Loucy (cell line): ENCODE measurements at regions not wholly inside any gene's neighbourhood (a gene's known extent, or its start where the extent isn't known, plus 50 kb on each side); places are given as distances from the start of the nearest gene placed in this dataset.

Experiments used
- EZH2phosphoT487 ChIP-seq: fragments of 200-600 bp; IDR thresholded peaks from 2 replicates; pipeline ENCODE4 v1.6.1; 2018; ENCODE audit warnings: antibody characterized with exemption, mild to moderate bottlenecking, moderate library complexity, borderline replicate concordance
- TF ChIP-seq, protein P1 (sequence below): fragments of 200-600 bp; sonication (generic); conservative IDR thresholded peaks from 2 replicates; pipeline ENCODE4 v1.5.1; 2014; ENCODE audit warnings: mild to moderate bottlenecking, antibody characterized with exemption, low read length

DNA sequence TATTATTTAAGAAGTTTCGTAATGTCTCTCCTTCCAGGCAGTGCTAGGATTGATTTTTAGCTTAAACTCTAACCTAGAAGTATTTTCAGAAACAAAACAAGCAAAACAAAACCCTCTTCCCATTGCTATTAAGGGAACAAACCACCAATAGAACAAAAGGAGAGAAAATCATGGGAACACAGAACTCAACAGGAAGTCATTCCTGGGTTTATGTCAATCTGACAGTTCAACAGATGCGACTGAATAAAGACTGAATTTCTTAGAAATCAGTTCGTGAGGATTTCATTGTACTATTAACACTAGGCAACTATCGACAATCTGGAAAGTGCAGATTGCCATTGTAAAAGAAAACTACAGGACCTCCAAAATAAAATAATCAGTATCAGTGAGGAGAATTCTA lies 229.1 kb upstream of the SMIM31 start:
- TF ChIP-seq, protein P1, sequence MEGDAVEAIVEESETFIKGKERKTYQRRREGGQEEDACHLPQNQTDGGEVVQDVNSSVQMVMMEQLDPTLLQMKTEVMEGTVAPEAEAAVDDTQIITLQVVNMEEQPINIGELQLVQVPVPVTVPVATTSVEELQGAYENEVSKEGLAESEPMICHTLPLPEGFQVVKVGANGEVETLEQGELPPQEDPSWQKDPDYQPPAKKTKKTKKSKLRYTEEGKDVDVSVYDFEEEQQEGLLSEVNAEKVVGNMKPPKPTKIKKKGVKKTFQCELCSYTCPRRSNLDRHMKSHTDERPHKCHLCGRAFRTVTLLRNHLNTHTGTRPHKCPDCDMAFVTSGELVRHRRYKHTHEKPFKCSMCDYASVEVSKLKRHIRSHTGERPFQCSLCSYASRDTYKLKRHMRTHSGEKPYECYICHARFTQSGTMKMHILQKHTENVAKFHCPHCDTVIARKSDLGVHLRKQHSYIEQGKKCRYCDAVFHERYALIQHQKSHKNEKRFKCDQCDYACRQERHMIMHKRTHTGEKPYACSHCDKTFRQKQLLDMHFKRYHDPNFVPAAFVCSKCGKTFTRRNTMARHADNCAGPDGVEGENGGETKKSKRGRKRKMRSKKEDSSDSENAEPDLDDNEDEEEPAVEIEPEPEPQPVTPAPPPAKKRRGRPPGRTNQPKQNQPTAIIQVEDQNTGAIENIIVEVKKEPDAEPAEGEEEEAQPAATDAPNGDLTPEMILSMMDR: no peak
- no peak for TF ChIP-seq EZH2phosphoT487
